ENCODE measurements at regions not wholly inside any gene's neighbourhood (a gene's known extent, or its start where the extent isn't known, plus 50 kb on each side); places are given as distances from the start of the nearest gene placed in this dataset.
"Not testable (repeated sequence)": the region's sequence is repeated elsewhere in the genome, so short reads cannot be mapped to it uniquely, and the experiment has no call there.

GRCh38 chr3:75129101-75129500 lies 514.6 kb upstream of the CNTN3 start:
- DNase-seq = no peak

- DNase-seq = no peak
These were observed 521.8 kb upstream of the CNTN3 start for GRCh38 chr3:75136100-75136897.

GRCh38 chr3:75138345-75138744 lies 523.9 kb upstream of the CNTN3 start:
- no peak for DNase-seq

GRCh38 chr3:75140904-75141615 lies 523.1 kb upstream of the FRG2C start:
- no peak for DNase-seq

- DNase-seq = no peak
These were observed 519.7 kb upstream of the FRG2C start for GRCh38 chr3:75144406-75144805.

GRCh38 chr3:75171630-75172230 lies 492.4 kb upstream of the FRG2C start:
- DNase-seq = peak; percentile 73

GRCh38 chr3:75176937-75177336 lies 487.2 kb upstream of the FRG2C start:
- DNase-seq = no peak

- DNase-seq = no peak
These were observed 483.7 kb upstream of the FRG2C start for GRCh38 chr3:75180235-75180944.

GRCh38 chr3:75180945-75181298 lies 483.2 kb upstream of the FRG2C start:
- DNase-seq = no peak

GRCh38 chr3:75188962-75189361 lies 475.2 kb upstream of the FRG2C start:
- no peak for DNase-seq

- peak; percentile 75 for DNase-seq
These were observed 471.9 kb upstream of the FRG2C start for GRCh38 chr3:75192146-75192616.

GRCh38 chr3:75193797-75194196 lies 470.3 kb upstream of the FRG2C start:
- DNase-seq = no peak

- not testable (repeated sequence) for DNase-seq
These were observed 449.8 kb upstream of the FRG2C start for GRCh38 chr3:75214332-75214731.

GRCh38 chr3:75218577-75218976 lies 445.6 kb upstream of the FRG2C start:
- no peak for DNase-seq

- DNase-seq = no peak
These were observed 443.2 kb upstream of the FRG2C start for GRCh38 chr3:75220932-75221331.

GRCh38 chr3:75224412-75224811 lies 439.7 kb upstream of the FRG2C start:
- DNase-seq = no peak

- DNase-seq = no peak
These were observed 431.9 kb upstream of the FRG2C start for GRCh38 chr3:75232216-75232615.

GRCh38 chr3:75235631-75236030 lies 428.5 kb upstream of the FRG2C start:
- no peak for DNase-seq

- DNase-seq = no peak
These were observed 427.1 kb upstream of the FRG2C start for GRCh38 chr3:75237053-75237452.

GRCh38 chr3:75237477-75237876 lies 426.7 kb upstream of the FRG2C start:
- DNase-seq = no peak

- DNase-seq = not testable (repeated sequence)
These were observed 422.7 kb upstream of the FRG2C start for GRCh38 chr3:75241226-75241962.

- no peak for DNase-seq
These were observed 422.0 kb upstream of the FRG2C start for GRCh38 chr3:75242012-75242735.

Measured in eye (tissue), 1 donor.